ENCODE measurements at regions not wholly inside any gene's neighbourhood (a gene's known extent, or its start where the extent isn't known, plus 50 kb on each side); places are given as distances from the start of the nearest gene placed in this dataset.

DNA sequence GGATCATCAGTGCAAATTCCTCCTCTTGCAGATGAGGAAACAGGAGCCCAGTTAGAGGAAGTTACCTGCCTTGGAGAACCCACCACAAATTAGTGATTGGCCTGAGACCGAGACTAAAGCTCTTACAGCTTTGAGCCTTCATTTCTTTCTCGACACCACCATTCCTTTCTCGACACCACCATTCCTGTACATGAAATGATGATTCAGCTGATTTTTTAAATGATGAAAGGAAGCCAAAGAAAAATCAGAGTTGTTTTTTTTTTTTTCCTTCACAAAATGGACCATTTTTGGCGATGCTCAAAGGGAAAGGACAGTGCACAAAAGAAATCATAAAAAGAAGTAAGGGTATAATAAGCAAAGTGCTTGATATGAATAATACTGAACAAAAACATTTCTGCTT lies 1080.2 kb upstream of the AUTS2 start:
- no peak overlapping the region for H3K27ac Mint-ChIP-seq
- no peaks in the 10 kb centered on the region for H3K4me1 Mint-ChIP-seq (ENCODE audit: low read depth in 2 of 2)
- DNase-seq (ENCODE audit: low spot score) = no peak
- H3K27me3 Mint-ChIP-seq = no peaks in the 10 kb centered on the region
- ATAC-seq = no peak
- no peak overlapping the region for H3K4me3 Mint-ChIP-seq
- no peaks in the 10 kb centered on the region for H3K36me3 Mint-ChIP-seq
- H3K9me3 Mint-ChIP-seq = peaks cover 14% of the 10 kb centered on the region

DNA sequence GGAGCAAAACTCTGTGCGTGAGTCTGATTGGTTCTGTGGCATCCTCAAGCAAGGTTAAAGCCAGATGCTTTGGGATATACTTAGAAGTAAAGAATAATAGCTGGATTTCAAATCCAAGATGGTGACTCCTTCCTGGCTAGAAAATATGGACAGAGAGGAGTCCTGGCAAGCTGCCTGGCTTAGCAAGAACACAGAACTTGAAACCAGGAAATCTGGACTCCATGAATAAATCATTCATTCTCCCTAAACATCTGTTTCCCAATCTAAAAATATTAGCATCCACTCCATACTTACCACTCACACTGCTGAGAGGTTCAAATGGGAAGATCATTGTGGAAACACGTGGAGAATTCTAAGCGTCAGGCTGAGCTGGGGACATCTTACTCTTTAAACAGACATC lies 1074.1 kb upstream of the AUTS2 start:
- Mint-ChIP-seq H3K36me3 (peaks cover 4% of the 10 kb centered on the region), H3K27ac (no peak overlapping the region), H3K4me3 (no peak overlapping the region), H3K4me1 (ENCODE audit: low read depth in 2 of 2) (no peaks in the 10 kb centered on the region), H3K27me3 (no peaks in the 10 kb centered on the region), H3K9me3 (peaks cover 25% of the 10 kb centered on the region)
- ATAC-seq (no peak), DNase-seq (ENCODE audit: low spot score) (no peak)

DNA sequence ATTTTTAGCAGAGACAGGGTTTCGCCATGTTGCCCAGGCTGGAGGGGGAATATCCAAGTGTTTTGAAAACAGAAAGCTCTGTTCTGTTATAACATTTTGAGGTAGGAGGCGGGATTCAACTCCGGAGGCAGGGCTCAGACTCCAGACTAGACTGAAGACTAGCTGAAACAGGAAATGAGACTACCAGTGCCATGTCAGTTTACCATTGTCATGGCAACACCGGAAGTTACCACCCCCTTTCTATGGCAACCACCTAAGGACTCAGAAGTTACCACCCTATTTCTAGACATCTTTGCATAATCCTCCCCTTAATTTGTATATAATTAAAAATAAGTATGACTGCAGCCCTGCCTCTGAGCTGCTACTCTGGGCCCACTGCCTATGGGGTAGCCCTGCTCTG lies 1069.1 kb upstream of the AUTS2 start:
- no peak for DNase-seq (ENCODE audit: low spot score)
- Mint-ChIP-seq H3K36me3 (peaks cover 4% of the 10 kb centered on the region), H3K4me1 (ENCODE audit: low read depth in 2 of 2) (no peaks in the 10 kb centered on the region), H3K27me3 (no peaks in the 10 kb centered on the region), H3K4me3 (no peak overlapping the region), H3K27ac (no peak overlapping the region), H3K9me3 (peaks cover 16% of the 10 kb centered on the region)
- no peak for ATAC-seq

DNA sequence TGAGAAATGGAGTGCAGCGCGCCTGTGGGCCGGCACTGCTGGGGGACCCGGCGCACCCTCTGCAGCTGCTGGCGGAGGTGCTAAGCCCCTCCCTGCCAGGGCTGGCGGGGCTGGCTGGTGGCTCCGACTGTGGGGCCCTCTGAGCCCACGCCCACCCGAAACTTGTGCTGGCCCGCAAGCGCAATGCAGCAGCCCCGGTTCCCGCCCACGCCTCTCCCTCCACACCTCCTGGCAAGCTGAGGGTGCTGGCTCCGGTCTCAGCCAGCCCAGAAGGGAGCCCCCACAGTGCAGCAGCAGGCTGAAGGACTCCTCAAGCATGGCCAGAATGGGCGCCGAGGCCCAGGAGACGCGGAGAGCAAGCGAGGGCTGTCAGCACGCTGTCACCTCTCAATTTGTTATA lies 1063.0 kb upstream of the AUTS2 start:
- ATAC-seq = no peak
- Mint-ChIP-seq H3K4me3 (no peak overlapping the region), H3K27ac (no peak overlapping the region), H3K36me3 (no peaks in the 10 kb centered on the region), H3K9me3 (peaks cover 4% of the 10 kb centered on the region), H3K27me3 (no peaks in the 10 kb centered on the region), H3K4me1 (ENCODE audit: low read depth in 2 of 2) (no peaks in the 10 kb centered on the region)
- no peak for DNase-seq (ENCODE audit: low spot score)

DNA sequence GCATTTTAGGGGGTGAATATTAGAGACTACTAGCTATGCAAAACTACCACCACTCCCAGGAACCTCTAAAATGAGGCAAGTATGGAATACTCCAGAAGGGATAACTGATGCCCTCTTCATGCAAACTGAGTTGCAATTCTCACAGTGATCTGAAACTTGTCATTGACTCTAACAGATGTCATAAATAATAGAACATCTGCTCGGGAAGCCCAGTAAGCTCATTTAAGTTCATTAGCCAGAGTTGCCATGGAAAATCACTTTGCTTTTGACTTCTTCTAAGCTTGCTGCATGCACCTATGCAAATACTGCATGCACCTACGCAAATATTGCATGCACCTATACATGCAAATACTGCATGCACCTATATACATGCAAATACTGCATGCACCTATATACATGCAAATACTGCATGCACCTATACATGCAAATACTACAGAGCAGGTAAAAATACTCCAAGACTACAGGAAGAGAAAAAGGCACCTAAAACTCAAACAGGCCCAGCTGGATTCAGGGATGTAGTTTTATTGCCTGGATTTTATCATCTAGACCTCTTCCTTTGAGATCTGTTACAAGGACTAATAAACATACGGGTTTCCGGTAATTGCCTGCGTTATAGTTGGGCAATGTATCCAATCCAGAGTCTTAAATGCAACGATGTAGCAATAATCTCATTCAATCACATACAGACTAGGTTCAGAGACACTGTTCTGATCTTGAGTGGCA lies 1061.1 kb upstream of the AUTS2 start:
- H3K9me3 Mint-ChIP-seq = peaks cover 12% of the 10 kb centered on the region

DNA sequence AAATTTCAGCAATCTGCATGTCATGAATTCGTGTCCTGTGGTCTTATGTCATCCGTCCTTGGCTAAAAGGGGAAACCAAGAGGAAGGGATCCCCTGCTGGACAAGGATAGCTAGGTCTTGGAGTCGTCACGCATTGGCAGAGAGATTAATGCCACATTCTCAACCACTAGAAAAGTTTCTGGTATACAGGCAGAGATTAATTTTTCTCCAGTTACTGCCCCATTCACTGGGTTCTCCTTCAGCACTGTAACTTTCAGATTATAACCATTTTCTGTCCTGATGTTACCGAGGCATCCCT lies 1060.6 kb upstream of the AUTS2 start:
- Mint-ChIP-seq H3K27ac (no peak overlapping the region), H3K27me3 (no peaks in the 10 kb centered on the region), H3K36me3 (peaks cover 4% of the 10 kb centered on the region), H3K9me3 (peaks cover 12% of the 10 kb centered on the region), H3K4me1 (ENCODE audit: low read depth in 2 of 2) (no peaks in the 10 kb centered on the region), H3K4me3 (no peak overlapping the region)
- ATAC-seq (no peak), DNase-seq (ENCODE audit: low spot score) (no peak)

More for the DNA sequence above, 1061.1 kb upstream of the AUTS2 start:
- no peak overlapping the region for H3K27ac Mint-ChIP-seq
- peaks cover 4% of the 10 kb centered on the region for H3K36me3 Mint-ChIP-seq
- no peaks in the 10 kb centered on the region for H3K4me1 Mint-ChIP-seq (ENCODE audit: low read depth in 2 of 2)
- no peak overlapping the region for H3K4me3 Mint-ChIP-seq
- ATAC-seq (no peak), DNase-seq (ENCODE audit: low spot score) (no peak)
- no peaks in the 10 kb centered on the region for H3K27me3 Mint-ChIP-seq

DNA sequence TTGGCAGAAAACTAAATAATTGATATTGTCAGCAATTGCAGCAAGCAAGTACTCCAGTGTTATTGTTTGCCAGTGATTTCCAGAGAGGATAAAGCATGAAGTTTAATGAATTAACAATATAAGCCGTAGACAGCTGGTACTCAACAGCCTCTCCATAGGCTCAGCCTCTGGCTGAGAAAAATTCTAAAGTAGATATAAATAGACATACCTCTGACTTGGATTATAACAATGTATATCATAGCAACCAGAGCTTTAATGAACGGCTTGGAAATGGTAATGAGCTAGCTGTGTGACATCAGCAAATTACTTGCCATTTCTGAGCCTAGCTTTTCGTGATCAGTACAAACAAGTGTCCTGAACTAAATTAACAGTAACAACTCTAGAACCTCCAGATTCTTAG lies 1055.4 kb upstream of the AUTS2 start:
- Mint-ChIP-seq H3K4me3 (no peak overlapping the region), H3K36me3 (peaks cover 4% of the 10 kb centered on the region), H3K27me3 (no peaks in the 10 kb centered on the region), H3K27ac (no peak overlapping the region), H3K9me3 (peaks cover 16% of the 10 kb centered on the region), H3K4me1 (ENCODE audit: low read depth in 2 of 2) (no peaks in the 10 kb centered on the region)
- no peak for DNase-seq (ENCODE audit: low spot score)
- no peak for ATAC-seq

DNA sequence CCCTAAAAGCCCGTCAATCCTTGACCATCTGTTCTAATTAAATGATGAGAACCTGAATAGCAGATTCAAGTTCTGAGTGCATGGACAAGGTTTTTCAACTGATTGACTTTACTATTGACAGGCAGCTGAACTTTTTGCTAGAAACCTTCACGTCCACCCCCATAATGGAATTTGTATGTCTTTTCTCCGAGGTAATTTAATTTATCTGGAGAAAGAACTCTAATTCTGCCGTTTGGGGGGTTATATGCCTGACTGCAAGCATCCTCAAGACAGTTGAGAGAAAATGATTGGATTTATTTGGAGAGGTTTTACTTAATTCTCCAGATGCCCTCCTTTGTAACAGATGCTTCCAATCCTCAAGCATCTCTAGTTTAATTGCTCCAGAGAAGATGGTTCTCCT lies 1053.4 kb upstream of the AUTS2 start:
- H3K27ac Mint-ChIP-seq = no peak overlapping the region
- no peak for DNase-seq (ENCODE audit: low spot score)
- no peak overlapping the region for H3K4me3 Mint-ChIP-seq
- ATAC-seq = no peak
- no peaks in the 10 kb centered on the region for H3K27me3 Mint-ChIP-seq
- H3K36me3 Mint-ChIP-seq = peaks cover 4% of the 10 kb centered on the region
- H3K9me3 Mint-ChIP-seq = peaks cover 16% of the 10 kb centered on the region
- H3K4me1 Mint-ChIP-seq (ENCODE audit: low read depth in 2 of 2) = no peaks in the 10 kb centered on the region

DNA sequence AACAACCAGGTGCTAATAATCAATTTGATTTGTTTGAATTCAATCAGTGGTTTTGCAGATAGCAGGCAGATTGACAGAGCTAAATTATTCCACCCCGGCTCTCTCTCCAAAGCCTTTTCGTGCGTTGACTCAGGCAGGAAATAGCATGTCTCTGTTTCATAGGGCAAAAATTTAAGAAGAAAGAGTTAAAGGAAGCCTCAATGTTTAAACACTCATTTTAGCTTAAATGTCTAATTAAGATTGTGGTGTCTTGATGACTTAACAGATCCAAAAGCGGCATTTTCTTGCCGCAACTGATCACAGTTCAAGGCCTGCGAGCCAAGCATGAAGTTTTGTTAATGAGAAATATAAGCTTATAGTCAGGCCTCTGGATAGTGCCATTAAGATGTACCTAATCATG lies 1051.1 kb upstream of the AUTS2 start:
- no peak for ATAC-seq
- Mint-ChIP-seq H3K36me3 (no peaks in the 10 kb centered on the region), H3K27ac (no peak overlapping the region), H3K4me3 (no peak overlapping the region), H3K9me3 (peaks cover 12% of the 10 kb centered on the region), H3K27me3 (no peaks in the 10 kb centered on the region), H3K4me1 (ENCODE audit: low read depth in 2 of 2) (no peaks in the 10 kb centered on the region)
- no peak for DNase-seq (ENCODE audit: low spot score)

DNA sequence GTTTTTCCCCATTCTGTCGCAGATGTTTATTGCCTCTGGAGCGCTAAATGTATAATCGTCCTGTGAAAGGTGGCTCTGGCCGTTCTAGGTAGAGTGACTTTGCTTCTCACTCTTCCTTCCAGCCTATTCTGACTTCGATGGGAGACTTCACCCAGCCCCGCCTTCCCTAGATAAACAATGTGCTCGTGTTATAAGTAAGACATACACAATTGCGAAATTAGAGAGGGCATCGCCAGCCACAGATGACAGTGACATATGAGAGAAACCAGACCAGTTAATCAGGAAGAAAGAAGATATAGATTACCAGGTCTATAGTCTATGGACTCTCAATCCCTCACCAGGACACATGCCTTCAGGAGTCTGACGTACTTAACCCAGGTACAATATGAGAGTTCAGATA lies 1050.5 kb upstream of the AUTS2 start:
- Mint-ChIP-seq H3K27ac (no peak overlapping the region), H3K4me3 (no peak overlapping the region), H3K4me1 (ENCODE audit: low read depth in 2 of 2) (no peaks in the 10 kb centered on the region), H3K9me3 (peaks cover 12% of the 10 kb centered on the region), H3K36me3 (no peaks in the 10 kb centered on the region), H3K27me3 (no peaks in the 10 kb centered on the region)
- ATAC-seq (no peak), DNase-seq (ENCODE audit: low spot score) (no peak)

DNA sequence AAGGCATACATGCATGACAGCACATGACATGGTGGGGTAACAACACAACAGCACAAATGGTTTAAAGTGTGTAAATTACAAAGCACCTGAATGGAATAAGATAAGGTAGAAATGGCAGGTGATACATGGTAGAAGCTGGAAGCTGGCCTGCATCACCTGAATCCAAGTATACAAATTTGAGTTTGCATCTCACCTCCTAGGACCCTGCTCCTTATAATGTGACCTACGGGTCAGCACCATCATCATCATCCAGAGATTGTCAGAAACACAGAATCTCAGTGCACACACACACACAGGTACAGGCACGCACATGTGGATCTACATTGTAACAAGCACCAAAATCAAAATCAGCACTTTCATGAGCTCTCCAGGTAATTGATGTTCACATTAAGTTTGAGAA lies 1048.2 kb upstream of the AUTS2 start:
- Mint-ChIP-seq H3K27me3 (no peaks in the 10 kb centered on the region), H3K36me3 (no peaks in the 10 kb centered on the region), H3K9me3 (peaks cover 12% of the 10 kb centered on the region), H3K27ac (no peak overlapping the region), H3K4me3 (no peak overlapping the region), H3K4me1 (ENCODE audit: low read depth in 2 of 2) (no peaks in the 10 kb centered on the region)
- DNase-seq (ENCODE audit: low spot score) = no peak
- no peak for ATAC-seq

DNA sequence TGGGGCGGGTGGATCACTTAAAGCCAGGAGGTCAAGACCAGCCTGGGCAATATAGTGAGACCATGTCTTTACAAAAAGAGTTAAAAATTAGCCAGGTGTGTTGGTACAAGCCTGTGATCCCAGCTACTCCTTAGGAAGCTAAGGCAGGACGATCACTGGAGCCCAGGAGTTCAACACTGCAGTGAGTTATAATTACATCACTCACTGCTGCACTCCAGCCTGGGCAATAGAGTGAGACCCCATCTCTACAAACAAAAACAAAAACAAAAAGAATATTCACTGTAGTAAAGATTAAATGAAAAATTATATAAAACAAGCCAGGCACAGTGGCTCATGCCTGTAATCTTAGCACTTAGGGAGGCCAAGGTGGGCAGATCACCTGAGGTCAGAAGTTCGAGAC lies 1047.6 kb upstream of the AUTS2 start:
- DNase-seq (ENCODE audit: low spot score) = no peak
- Mint-ChIP-seq H3K4me1 (ENCODE audit: low read depth in 2 of 2) (no peaks in the 10 kb centered on the region), H3K4me3 (no peak overlapping the region), H3K36me3 (no peaks in the 10 kb centered on the region), H3K27ac (no peak overlapping the region), H3K27me3 (no peaks in the 10 kb centered on the region), H3K9me3 (peaks cover 11% of the 10 kb centered on the region)
- no peak for ATAC-seq

DNA sequence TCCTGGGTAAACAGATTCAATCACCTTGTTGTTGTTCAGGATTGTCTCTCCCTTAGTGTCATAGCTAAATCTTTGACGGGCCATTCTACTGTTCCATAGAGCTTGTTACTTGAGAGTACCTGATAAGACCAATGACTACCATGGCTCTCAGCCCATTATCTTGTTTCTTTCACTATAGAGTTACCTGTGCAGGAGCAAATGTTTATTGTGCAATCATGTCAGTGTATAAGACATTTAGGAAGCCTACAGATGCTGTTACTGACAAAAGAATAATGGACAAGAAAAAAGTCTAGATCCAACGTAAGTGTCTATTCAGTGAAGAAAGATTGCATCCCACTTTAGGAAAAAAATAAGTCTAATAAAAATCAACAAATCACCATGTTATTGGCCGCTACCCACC lies 1041.7 kb upstream of the AUTS2 start:
- no peak overlapping the region for H3K27ac Mint-ChIP-seq
- ATAC-seq (no peak), DNase-seq (ENCODE audit: low spot score) (no peak)

DNA sequence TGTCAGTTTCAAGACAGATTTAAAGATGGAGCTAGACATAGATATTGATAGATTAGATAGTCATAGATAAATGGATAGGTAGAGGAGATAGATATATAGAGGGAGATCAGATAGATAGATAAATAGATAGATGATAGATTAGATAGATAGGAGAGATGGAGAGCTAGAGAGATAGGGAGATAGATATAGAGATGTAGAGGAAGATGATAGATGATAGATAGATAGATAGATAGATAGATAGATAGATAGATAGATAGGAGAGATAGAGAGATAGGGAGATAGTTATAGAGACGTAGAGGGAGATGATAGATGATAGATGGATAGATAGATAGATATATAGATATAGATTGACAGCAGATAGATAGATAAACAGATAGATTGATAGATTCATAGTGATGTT lies 1038.8 kb upstream of the AUTS2 start:
- peaks cover 5% of the 10 kb centered on the region for H3K9me3 Mint-ChIP-seq
- DNase-seq (ENCODE audit: low spot score) = no peak
- no peak overlapping the region for H3K4me3 Mint-ChIP-seq
- no peaks in the 10 kb centered on the region for H3K36me3 Mint-ChIP-seq
- no peak overlapping the region for H3K27ac Mint-ChIP-seq
- no peaks in the 10 kb centered on the region for H3K27me3 Mint-ChIP-seq
- H3K4me1 Mint-ChIP-seq (ENCODE audit: low read depth in 2 of 2) = no peaks in the 10 kb centered on the region
- no peak for ATAC-seq

More for the DNA sequence above, 1041.7 kb upstream of the AUTS2 start:
- no peak overlapping the region for H3K4me3 Mint-ChIP-seq
- no peaks in the 10 kb centered on the region for H3K4me1 Mint-ChIP-seq (ENCODE audit: low read depth in 2 of 2)
- H3K27me3 Mint-ChIP-seq = no peaks in the 10 kb centered on the region
- H3K9me3 Mint-ChIP-seq = no peaks in the 10 kb centered on the region
- H3K36me3 Mint-ChIP-seq = no peaks in the 10 kb centered on the region

DNA sequence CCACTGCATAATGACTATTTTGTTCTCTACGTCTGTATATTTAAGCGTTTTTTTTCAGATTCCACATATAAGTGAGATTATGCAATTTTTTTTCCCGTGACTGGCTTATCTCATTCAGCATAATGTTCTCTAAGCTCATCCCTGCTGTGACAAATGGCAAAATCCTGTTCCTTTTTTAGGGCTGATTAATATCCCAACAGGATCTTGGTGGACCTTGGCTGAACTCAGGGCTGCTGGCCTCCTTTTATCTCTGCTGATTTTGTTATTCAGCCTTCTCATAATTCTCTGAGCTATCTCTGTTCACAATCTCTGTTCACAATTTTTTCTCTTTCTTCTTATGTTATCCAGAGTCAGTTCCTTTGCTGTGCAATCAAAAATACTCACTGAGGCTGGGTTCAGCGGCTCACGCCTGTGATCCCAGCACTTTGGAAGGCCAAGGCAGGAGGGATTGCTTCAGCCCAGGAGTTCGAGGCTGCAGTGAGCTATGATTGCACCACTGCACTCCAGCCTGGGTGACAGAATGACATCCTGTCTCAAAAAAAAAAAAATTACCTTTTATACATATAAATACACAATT lies 1035.9 kb upstream of the AUTS2 start:
- no peak for ATAC-seq
- DNase-seq (ENCODE audit: low spot score) = no peak
- H3K36me3 Mint-ChIP-seq = no peaks in the 10 kb centered on the region
- H3K27me3 Mint-ChIP-seq = no peaks in the 10 kb centered on the region
- H3K9me3 Mint-ChIP-seq = peaks cover 8% of the 10 kb centered on the region
- no peak overlapping the region for H3K27ac Mint-ChIP-seq
- H3K4me1 Mint-ChIP-seq (ENCODE audit: low read depth in 2 of 2) = no peaks in the 10 kb centered on the region
- H3K4me3 Mint-ChIP-seq = no peak overlapping the region
